PC-9 (cell line): ENCODE measurements at regions not wholly inside any gene's neighbourhood (a gene's known extent, or its start where the extent isn't known, plus 50 kb on each side); places are given as distances from the start of the nearest gene placed in this dataset.

Experiments
- CTCF ChIP-seq: fragments of 200-600 bp; sonication (generic); conservative IDR thresholded peaks from 2 replicates; pipeline ENCODE4 v1.6.1; 2017; ENCODE audit warnings: mixed run types, antibody characterized with exemption, mild to moderate bottlenecking, moderate library complexity
- EZH2 ChIP-seq: fragments of 200-600 bp; sonication (generic); IDR thresholded peaks from 2 replicates; pipeline ENCODE4 v1.8.0; 2017; ENCODE audit warnings: antibody characterized with exemption, low read depth

- TF ChIP-seq EZH2 (no peak), CTCF (no peak)
These were observed 367.2 kb downstream of the FGFR2 start for GRCh38 chr10:121231079-121231478.
